ENCODE measurements at regions not wholly inside any gene's neighbourhood (a gene's known extent, or its start where the extent isn't known, plus 50 kb on each side); places are given as distances from the start of the nearest gene placed in this dataset.

DNA sequence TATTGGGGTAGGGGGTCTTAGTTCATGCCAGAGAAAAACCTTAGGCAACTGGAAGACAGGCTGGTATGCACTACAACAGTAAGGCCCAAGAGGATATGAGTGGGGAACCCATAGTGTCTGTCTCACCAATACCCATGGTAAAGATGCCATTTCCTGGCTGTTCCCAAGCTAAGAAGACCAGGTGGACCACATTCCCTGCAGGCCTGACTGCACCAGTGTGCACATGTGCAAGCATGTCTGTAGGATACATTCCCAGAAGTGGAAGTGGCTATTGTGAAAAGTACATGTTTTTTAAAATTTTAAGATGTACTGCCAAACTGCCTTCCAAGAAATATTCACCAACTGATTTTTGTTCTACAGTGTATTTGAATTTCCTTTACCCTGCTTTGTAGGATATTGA lies 207.3 kb upstream of the CTNNB1 start:
- Histone ChIP-seq H3K27me3 (ENCODE audit: control insufficient read depth, insufficient read depth, low read length) (no peaks in the 10 kb centered on the region), H3K36me3 (ENCODE audit: control insufficient read depth, insufficient read depth, low read length) (no peaks in the 10 kb centered on the region), H3K4me3 (ENCODE audit: low read length) (no peak overlapping the region), H3K27ac (ENCODE audit: low read length) (no peak overlapping the region), H3K4me1 (ENCODE audit: control insufficient read depth, insufficient read depth, low read length) (no peaks in the 10 kb centered on the region), H3K9me3 (ENCODE audit: control insufficient read depth, insufficient read depth, low read length) (peaks cover 4% of the 10 kb centered on the region)
- Mint-ChIP-seq H3K9me3 (peaks cover 2% of the 10 kb centered on the region in 2 donors), H3K4me1 (no peaks in the 10 kb centered on the region), H3K27ac (no peak overlapping the region), H3K27me3 (ENCODE audit: low read depth in 2 of 2) (peaks cover 23 to 31% of the 10 kb centered on the region in 2 donors), H3K4me3 (no peak overlapping the region), H3K36me3 (no peaks in the 10 kb centered on the region)
- TF ChIP-seq, protein P1, sequence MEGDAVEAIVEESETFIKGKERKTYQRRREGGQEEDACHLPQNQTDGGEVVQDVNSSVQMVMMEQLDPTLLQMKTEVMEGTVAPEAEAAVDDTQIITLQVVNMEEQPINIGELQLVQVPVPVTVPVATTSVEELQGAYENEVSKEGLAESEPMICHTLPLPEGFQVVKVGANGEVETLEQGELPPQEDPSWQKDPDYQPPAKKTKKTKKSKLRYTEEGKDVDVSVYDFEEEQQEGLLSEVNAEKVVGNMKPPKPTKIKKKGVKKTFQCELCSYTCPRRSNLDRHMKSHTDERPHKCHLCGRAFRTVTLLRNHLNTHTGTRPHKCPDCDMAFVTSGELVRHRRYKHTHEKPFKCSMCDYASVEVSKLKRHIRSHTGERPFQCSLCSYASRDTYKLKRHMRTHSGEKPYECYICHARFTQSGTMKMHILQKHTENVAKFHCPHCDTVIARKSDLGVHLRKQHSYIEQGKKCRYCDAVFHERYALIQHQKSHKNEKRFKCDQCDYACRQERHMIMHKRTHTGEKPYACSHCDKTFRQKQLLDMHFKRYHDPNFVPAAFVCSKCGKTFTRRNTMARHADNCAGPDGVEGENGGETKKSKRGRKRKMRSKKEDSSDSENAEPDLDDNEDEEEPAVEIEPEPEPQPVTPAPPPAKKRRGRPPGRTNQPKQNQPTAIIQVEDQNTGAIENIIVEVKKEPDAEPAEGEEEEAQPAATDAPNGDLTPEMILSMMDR (IDR thresholded peaks at IDR 0.05): no peak
- intact Hi-C loops (cut with micrococcal nuclease): no loop called here
- ATAC-seq (no peak), DNase-seq (no peak)

DNA sequence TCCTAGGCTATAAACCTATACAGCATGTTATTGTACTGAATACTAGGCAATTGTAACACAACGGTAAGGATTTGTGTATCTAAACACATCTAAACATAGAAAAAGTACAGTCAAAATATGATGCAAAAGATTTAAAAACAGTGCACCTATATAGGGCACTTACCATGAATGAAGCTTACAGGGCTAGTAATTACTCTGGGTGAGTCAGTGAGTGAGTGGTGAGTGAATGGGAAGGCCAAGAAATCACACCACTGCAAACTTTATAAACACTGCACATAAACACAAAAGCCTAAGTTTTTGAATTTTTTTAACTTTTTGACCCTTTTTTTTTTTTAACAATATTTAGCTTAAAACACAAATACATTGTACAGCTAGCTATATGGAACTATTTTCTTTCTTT lies 204.7 kb upstream of the CTNNB1 start:
- Histone ChIP-seq H3K27me3 (ENCODE audit: control insufficient read depth, insufficient read depth, low read length) (no peaks in the 10 kb centered on the region), H3K4me3 (ENCODE audit: low read length) (no peak overlapping the region), H3K36me3 (ENCODE audit: control insufficient read depth, insufficient read depth, low read length) (no peaks in the 10 kb centered on the region), H3K4me1 (ENCODE audit: control insufficient read depth, insufficient read depth, low read length) (no peaks in the 10 kb centered on the region), H3K9me3 (ENCODE audit: control insufficient read depth, insufficient read depth, low read length) (peaks cover under 1% of the 10 kb centered on the region), H3K27ac (ENCODE audit: low read length) (no peak overlapping the region)
- DNase-seq (no peak), ATAC-seq (no peak)
- no peaks in the 10 kb centered on the region for H3K36me3 Mint-ChIP-seq
- peaks cover 11 to 17% of the 10 kb centered on the region in 2 donors for H3K27me3 Mint-ChIP-seq (ENCODE audit: low read depth in 2 of 2)
- intact Hi-C loops (cut with micrococcal nuclease): no loop called here
- H3K4me1 Mint-ChIP-seq: no peaks in the 10 kb centered on the region
- no peaks in the 10 kb centered on the region for H3K9me3 Mint-ChIP-seq
- WGBS (ENCODE audit: insufficient coverage): no CpG with 5 or more reads among the region's 1 CpG
- H3K27ac Mint-ChIP-seq: no peak overlapping the region
- no peak overlapping the region for H3K4me3 Mint-ChIP-seq
- TF ChIP-seq, protein P1 (IDR thresholded peaks at IDR 0.05): no peak

- no peaks in the 10 kb centered on the region for H3K9me3 ChIP-seq (ENCODE audit: control insufficient read depth, insufficient read depth, low read length)
- no peak overlapping the region for H3K4me3 ChIP-seq (ENCODE audit: low read length)
- H3K27me3 ChIP-seq (ENCODE audit: control insufficient read depth, insufficient read depth, low read length): no peaks in the 10 kb centered on the region
- intact Hi-C loops (cut with micrococcal nuclease): no loop called here
- Mint-ChIP-seq H3K9me3 (no peaks in the 10 kb centered on the region), H3K4me3 (no peak overlapping the region), H3K27ac (no peak overlapping the region), H3K4me1 (no peaks in the 10 kb centered on the region), H3K27me3 (ENCODE audit: low read depth in 2 of 2) (peaks cover 11 to 17% of the 10 kb centered on the region in 2 donors), H3K36me3 (no peaks in the 10 kb centered on the region)
- TF ChIP-seq, protein P1 (IDR thresholded peaks at IDR 0.05): no peak
- ATAC-seq (no peak), DNase-seq (no peak)
- 71% methylated on average over 1 of the region's 2 CpGs for WGBS (ENCODE audit: insufficient coverage)
- H3K27ac ChIP-seq (ENCODE audit: low read length): no peak overlapping the region
- H3K36me3 ChIP-seq (ENCODE audit: control insufficient read depth, insufficient read depth, low read length): no peaks in the 10 kb centered on the region
- H3K4me1 ChIP-seq (ENCODE audit: control insufficient read depth, insufficient read depth, low read length): no peaks in the 10 kb centered on the region
These were observed 204.0 kb upstream of the CTNNB1 start for GRCh38 chr3:40995271-40995670.

GRCh38 chr3:40996382-40996781 lies 202.9 kb upstream of the CTNNB1 start:
- Histone ChIP-seq H3K4me1 (ENCODE audit: control insufficient read depth, insufficient read depth, low read length) (no peaks in the 10 kb centered on the region), H3K27me3 (ENCODE audit: control insufficient read depth, insufficient read depth, low read length) (no peaks in the 10 kb centered on the region), H3K27ac (ENCODE audit: low read length) (no peak overlapping the region), H3K36me3 (ENCODE audit: control insufficient read depth, insufficient read depth, low read length) (no peaks in the 10 kb centered on the region), H3K9me3 (ENCODE audit: control insufficient read depth, insufficient read depth, low read length) (no peaks in the 10 kb centered on the region), H3K4me3 (ENCODE audit: low read length) (no peak overlapping the region)
- TF ChIP-seq, protein P1 (IDR thresholded peaks at IDR 0.05): no peak
- no peaks in the 10 kb centered on the region for H3K9me3 Mint-ChIP-seq
- no peaks in the 10 kb centered on the region for H3K4me1 Mint-ChIP-seq
- H3K27ac Mint-ChIP-seq: no peak overlapping the region
- intact Hi-C loops (cut with micrococcal nuclease): no loop called here
- no peak for ATAC-seq
- no peak overlapping the region for H3K4me3 Mint-ChIP-seq
- peaks cover 11 to 17% of the 10 kb centered on the region in 2 donors for H3K27me3 Mint-ChIP-seq (ENCODE audit: low read depth in 2 of 2)
- DNase-seq: no peak
- 78% methylated on average over 5 of the region's 5 CpGs for WGBS (ENCODE audit: insufficient coverage)
- no peaks in the 10 kb centered on the region for H3K36me3 Mint-ChIP-seq

Data from natural killer cell (primary cell).